SJSA1 (cell line): ENCODE measurements at regions not wholly inside any gene's neighbourhood (a gene's known extent, or its start where the extent isn't known, plus 50 kb on each side); places are given as distances from the start of the nearest gene placed in this dataset.
"Not testable (repeated sequence)": the region's sequence is repeated elsewhere in the genome, so short reads cannot be mapped to it uniquely, and the experiment has no call there.

Experiments used
- DNase-seq, 2 experiments: peaks; one replicate each; pipeline ENCODE4 v3.0.0-alpha.2; 2015 to 2020; ENCODE audit warnings: low spot score in 2 of 2, low read depth in 1 of 2
- H3K27ac ChIP-seq: fragments of 250-450 bp; sonication (Bioruptor Pico); 2 replicates; pipeline ENCODE4 v1.5.1; 2020; ENCODE audit warnings: mild to moderate bottlenecking, moderate library complexity
- H3K27me3 ChIP-seq: fragments of 250-450 bp; sonication (Bioruptor Pico); replicated peaks from 2 replicates; pipeline ENCODE4 v1.5.1; 2020; ENCODE audit warnings: mild to moderate bottlenecking, moderate library complexity
- H3K36me3 ChIP-seq: fragments of 250-450 bp; sonication (Bioruptor Pico); 2 replicates; pipeline ENCODE4 v1.5.1; 2020; ENCODE audit warnings: mild to moderate bottlenecking
- H3K4me1 ChIP-seq: fragments of 250-450 bp; sonication (Bioruptor Pico); replicated peaks from 2 replicates; pipeline ENCODE4 v1.6.1; 2021; ENCODE audit warnings: mild to moderate bottlenecking
- H3K4me3 ChIP-seq: fragments of 250-450 bp; sonication (Bioruptor Pico); 2 replicates; pipeline ENCODE4 v1.5.1; 2020; ENCODE audit warnings: mild to moderate bottlenecking
- H3K9me3 ChIP-seq: fragments of 250-450 bp; sonication (Bioruptor Pico); replicated peaks from 2 replicates; pipeline ENCODE4 v1.5.1; 2020; ENCODE audit warnings: mild to moderate bottlenecking

- no peaks in the 10 kb centered on the region for H3K9me3 ChIP-seq
- H3K27ac ChIP-seq, result no peak overlapping the region
- no peaks in the 10 kb centered on the region for H3K36me3 ChIP-seq
- no peaks in the 10 kb centered on the region for H3K27me3 ChIP-seq
- DNase-seq, result no peak
- H3K4me3 ChIP-seq, result no peak overlapping the region
- H3K4me1 ChIP-seq, result no peaks in the 10 kb centered on the region
Measured at GRCh38 chr1:96183928-96184327, 537.7 kb upstream of the PTBP2 start.

- Histone ChIP-seq H3K36me3 (no peaks in the 10 kb centered on the region), H3K27ac (no peak overlapping the region), H3K4me1 (no peaks in the 10 kb centered on the region), H3K9me3 (no peaks in the 10 kb centered on the region), H3K27me3 (no peaks in the 10 kb centered on the region), H3K4me3 (no peak overlapping the region)
- no peak for DNase-seq
Measured at GRCh38 chr1:96185181-96185580, 536.4 kb upstream of the PTBP2 start.

- Histone ChIP-seq H3K27ac (no peak overlapping the region), H3K9me3 (no peaks in the 10 kb centered on the region), H3K27me3 (no peaks in the 10 kb centered on the region), H3K36me3 (no peaks in the 10 kb centered on the region), H3K4me3 (no peak overlapping the region), H3K4me1 (no peaks in the 10 kb centered on the region)
- no peak for DNase-seq
Measured at GRCh38 chr1:96187020-96187419, 534.6 kb upstream of the PTBP2 start.

GRCh38 chr1:96191165-96191564, 530.4 kb upstream of the PTBP2 start:
- no peak overlapping the region for H3K27ac ChIP-seq
- DNase-seq, result no peak
- H3K36me3 ChIP-seq, result no peaks in the 10 kb centered on the region
- H3K9me3 ChIP-seq, result 0 out of 2 replicates have a peak, but pooled peaks cover 4% of the 10 kb centered on the region
- no peak overlapping the region for H3K4me3 ChIP-seq
- no peaks in the 10 kb centered on the region for H3K4me1 ChIP-seq
- no peaks in the 10 kb centered on the region for H3K27me3 ChIP-seq

- no peak overlapping the region for H3K27ac ChIP-seq
- H3K4me1 ChIP-seq, result no peaks in the 10 kb centered on the region
- DNase-seq, result no peak
- no peaks in the 10 kb centered on the region for H3K9me3 ChIP-seq
- no peaks in the 10 kb centered on the region for H3K36me3 ChIP-seq
- no peak overlapping the region for H3K4me3 ChIP-seq
- no peaks in the 10 kb centered on the region for H3K27me3 ChIP-seq
Measured at GRCh38 chr1:96206451-96206850, 515.1 kb upstream of the PTBP2 start.

GRCh38 chr1:96207936-96208335, 513.6 kb upstream of the PTBP2 start:
- Histone ChIP-seq H3K27me3 (no peaks in the 10 kb centered on the region), H3K36me3 (no peaks in the 10 kb centered on the region), H3K4me1 (no peaks in the 10 kb centered on the region), H3K4me3 (no peak overlapping the region), H3K9me3 (no peaks in the 10 kb centered on the region), H3K27ac (no peak overlapping the region)
- DNase-seq, result no peak

GRCh38 chr1:96208428-96208827, 513.2 kb upstream of the PTBP2 start:
- Histone ChIP-seq H3K27ac (no peak overlapping the region), H3K4me1 (no peaks in the 10 kb centered on the region), H3K9me3 (no peaks in the 10 kb centered on the region), H3K4me3 (no peak overlapping the region), H3K36me3 (no peaks in the 10 kb centered on the region), H3K27me3 (no peaks in the 10 kb centered on the region)
- no peak for DNase-seq

- DNase-seq, result no peak
Measured at GRCh38 chr1:96210054-96210453, 511.5 kb upstream of the PTBP2 start.

GRCh38 chr1:96211202-96211601, 510.4 kb upstream of the PTBP2 start:
- Histone ChIP-seq H3K36me3 (no peaks in the 10 kb centered on the region), H3K4me3 (no peak overlapping the region), H3K27me3 (no peaks in the 10 kb centered on the region), H3K4me1 (no peaks in the 10 kb centered on the region), H3K27ac (no peak overlapping the region), H3K9me3 (no peaks in the 10 kb centered on the region)
- no peak for DNase-seq

More at GRCh38 chr1:96210054-96210453, 511.5 kb upstream of the PTBP2 start:
- no peaks in the 10 kb centered on the region for H3K9me3 ChIP-seq
- no peak overlapping the region for H3K4me3 ChIP-seq
- no peaks in the 10 kb centered on the region for H3K27me3 ChIP-seq
- no peaks in the 10 kb centered on the region for H3K36me3 ChIP-seq
- no peaks in the 10 kb centered on the region for H3K4me1 ChIP-seq
- no peak overlapping the region for H3K27ac ChIP-seq

- DNase-seq, result no peak
- no peak overlapping the region for H3K4me3 ChIP-seq
- no peaks in the 10 kb centered on the region for H3K27me3 ChIP-seq
- no peak overlapping the region for H3K27ac ChIP-seq
- no peaks in the 10 kb centered on the region for H3K9me3 ChIP-seq
- no peaks in the 10 kb centered on the region for H3K36me3 ChIP-seq
- no peaks in the 10 kb centered on the region for H3K4me1 ChIP-seq
Measured at GRCh38 chr1:96214982-96215381, 506.6 kb upstream of the PTBP2 start.

GRCh38 chr1:96220651-96221050, 500.9 kb upstream of the PTBP2 start:
- Histone ChIP-seq H3K9me3 (no peaks in the 10 kb centered on the region), H3K36me3 (no peaks in the 10 kb centered on the region), H3K4me1 (no peaks in the 10 kb centered on the region), H3K27me3 (no peaks in the 10 kb centered on the region), H3K27ac (no peak overlapping the region), H3K4me3 (no peak overlapping the region)
- DNase-seq, result no peak

- Histone ChIP-seq H3K36me3 (no peaks in the 10 kb centered on the region), H3K4me1 (no peaks in the 10 kb centered on the region), H3K4me3 (no peak overlapping the region), H3K27me3 (no peaks in the 10 kb centered on the region), H3K9me3 (no peaks in the 10 kb centered on the region), H3K27ac (no peak overlapping the region)
- no peak for DNase-seq
Measured at GRCh38 chr1:96222701-96223100, 498.9 kb upstream of the PTBP2 start.

- not testable (repeated sequence) for H3K4me1 ChIP-seq
Measured at GRCh38 chr1:96224229-96224628, 497.4 kb upstream of the PTBP2 start.

GRCh38 chr1:96233422-96233821, 488.2 kb upstream of the PTBP2 start:
- H3K4me1 ChIP-seq, result no peaks in the 10 kb centered on the region
- no peak overlapping the region for H3K4me3 ChIP-seq
- no peaks in the 10 kb centered on the region for H3K36me3 ChIP-seq
- no peaks in the 10 kb centered on the region for H3K9me3 ChIP-seq
- no peak for DNase-seq
- H3K27me3 ChIP-seq, result no peaks in the 10 kb centered on the region
- H3K27ac ChIP-seq, result no peak overlapping the region

More at GRCh38 chr1:96224229-96224628, 497.4 kb upstream of the PTBP2 start:
- not testable (repeated sequence) for H3K36me3 ChIP-seq, H3K9me3 ChIP-seq, H3K27ac ChIP-seq, H3K27me3 ChIP-seq, DNase-seq, H3K4me3 ChIP-seq

- H3K36me3 ChIP-seq, result no peaks in the 10 kb centered on the region
- no peak overlapping the region for H3K4me3 ChIP-seq
- H3K27ac ChIP-seq, result no peak overlapping the region
- no peaks in the 10 kb centered on the region for H3K9me3 ChIP-seq
- no peak for DNase-seq
- no peaks in the 10 kb centered on the region for H3K4me1 ChIP-seq
- H3K27me3 ChIP-seq, result no peaks in the 10 kb centered on the region
Measured at GRCh38 chr1:96234299-96234698, 487.3 kb upstream of the PTBP2 start.
